ENCODE measurements at regions not wholly inside any gene's neighbourhood (a gene's known extent, or its start where the extent isn't known, plus 50 kb on each side); places are given as distances from the start of the nearest gene placed in this dataset.

DNA sequence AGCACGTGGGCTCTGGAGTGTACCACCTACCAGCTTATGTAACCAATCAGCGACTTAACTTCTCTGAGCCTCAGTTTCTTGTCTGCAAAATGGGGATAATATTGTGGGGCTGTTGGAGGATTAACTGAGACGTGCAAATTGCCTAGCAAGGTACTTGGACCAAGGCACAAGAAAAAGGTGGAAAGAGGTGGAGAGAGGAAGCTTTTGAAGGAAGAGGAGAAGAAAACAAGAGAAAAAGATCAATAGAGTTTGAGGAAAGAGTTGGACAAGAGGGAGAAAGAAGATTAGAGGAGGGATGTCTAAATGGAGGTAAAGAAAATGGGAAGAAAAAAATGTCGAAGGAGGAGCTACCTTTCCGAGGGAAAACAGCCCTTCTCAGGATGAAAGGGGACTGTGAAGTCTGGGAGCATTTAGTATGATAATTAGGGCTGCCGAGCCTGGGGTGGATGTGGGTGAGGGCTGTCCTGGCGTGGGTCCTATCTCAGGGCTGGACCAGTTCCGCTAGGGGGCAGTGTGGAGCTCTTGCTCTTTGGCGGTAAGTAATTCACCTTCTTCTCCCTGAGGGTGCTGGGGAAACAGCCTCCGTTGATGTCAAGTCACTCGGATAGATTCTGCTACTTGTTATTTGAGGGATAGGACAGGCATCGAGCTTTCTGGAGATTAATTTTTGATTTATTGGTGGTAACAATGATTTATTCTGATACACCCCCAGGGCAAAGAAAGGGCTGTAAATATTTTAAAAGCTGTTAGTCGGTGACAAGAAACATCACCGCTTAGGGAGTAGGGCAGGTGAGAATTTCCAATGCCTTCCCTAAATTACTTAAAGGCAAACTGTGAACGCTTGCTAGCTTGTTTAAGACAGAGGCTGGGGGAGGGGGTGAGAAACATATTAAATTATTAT, 79.0 kb upstream of the NFASC start:
- no TSS peak for BruUV-seq (replicated peaks)
- Histone ChIP-seq H3K9ac (ENCODE audit: insufficient read depth, low read depth, low read length) (no peak overlapping the region), H3K4me3 (replicated peaks in 1 of 3; ENCODE audit: insufficient read depth in 1 of 3, low read depth in 2 of 3, low read length in 3 of 3) (no peak overlapping the region), H3K79me2 (ENCODE audit: insufficient read depth, low read length) (no peaks in the 10 kb centered on the region), H3K36me3 (replicated peaks in 1 of 2; ENCODE audit: control insufficient read depth in 1 of 2, insufficient read depth in 2 of 2, low read length in 2 of 2) (no peaks in the 10 kb centered on the region), H3K4me1 (ENCODE audit: insufficient read depth, low read length) (no peaks in the 10 kb centered on the region), H3K27me3 (ENCODE audit: control insufficient read depth in 1 of 2, insufficient read depth in 2 of 2, low read length in 2 of 2) (no peaks in the 10 kb centered on the region; a peak in 1 of 5 replicates), H3K27ac (ENCODE audit: extremely low read length, insufficient read depth, low read length) (no peak overlapping the region), H3K4me2 (ENCODE audit: low read depth, low read length) (no peak overlapping the region), H2AFZ (ENCODE audit: low read length) (no peak overlapping the region), H3K9me3 (ENCODE audit: low read length) (no peaks in the 10 kb centered on the region), H4K20me1 (ENCODE audit: insufficient read depth, low read length) (no peaks in the 10 kb centered on the region)
- CTCF ChIA-PET (ENCODE audit: low intra/inter-chr PET ratio, low total read pairs): interaction anchor here (1.7 kb wide), 1 partner anchor 15 kb away, joined by 5 read pairs; no protein-coding TSS in a partner anchor
- in situ Hi-C loops (cut with HindIII; ENCODE audit: extremely low pct_ligation_motif_present, low pct_unique_long_range_greater_than_20kb): no loop called here
- TF ChIP-seq AKNA (CRISPR knock-in tag; IDR thresholded peaks at IDR 0.05; ENCODE audit: borderline replicate concordance): no peak
- peak; percentile 57 for TF ChIP-seq ZNF629 (CRISPR knock-in tag; conservative IDR thresholded peaks at IDR 0.05)
- TF ChIP-seq, protein P1, sequence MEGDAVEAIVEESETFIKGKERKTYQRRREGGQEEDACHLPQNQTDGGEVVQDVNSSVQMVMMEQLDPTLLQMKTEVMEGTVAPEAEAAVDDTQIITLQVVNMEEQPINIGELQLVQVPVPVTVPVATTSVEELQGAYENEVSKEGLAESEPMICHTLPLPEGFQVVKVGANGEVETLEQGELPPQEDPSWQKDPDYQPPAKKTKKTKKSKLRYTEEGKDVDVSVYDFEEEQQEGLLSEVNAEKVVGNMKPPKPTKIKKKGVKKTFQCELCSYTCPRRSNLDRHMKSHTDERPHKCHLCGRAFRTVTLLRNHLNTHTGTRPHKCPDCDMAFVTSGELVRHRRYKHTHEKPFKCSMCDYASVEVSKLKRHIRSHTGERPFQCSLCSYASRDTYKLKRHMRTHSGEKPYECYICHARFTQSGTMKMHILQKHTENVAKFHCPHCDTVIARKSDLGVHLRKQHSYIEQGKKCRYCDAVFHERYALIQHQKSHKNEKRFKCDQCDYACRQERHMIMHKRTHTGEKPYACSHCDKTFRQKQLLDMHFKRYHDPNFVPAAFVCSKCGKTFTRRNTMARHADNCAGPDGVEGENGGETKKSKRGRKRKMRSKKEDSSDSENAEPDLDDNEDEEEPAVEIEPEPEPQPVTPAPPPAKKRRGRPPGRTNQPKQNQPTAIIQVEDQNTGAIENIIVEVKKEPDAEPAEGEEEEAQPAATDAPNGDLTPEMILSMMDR (CRISPR knock-in tag; IDR thresholded peaks at IDR 0.05): peak; percentile 67
- TF ChIP-seq RAD21 (CRISPR knock-in tag; IDR thresholded peaks at IDR 0.05): 0 out of 2 replicates have a peak, but pooled peaks have one; percentile 8
- TF ChIP-seq MEIS2 (CRISPR knock-in tag; IDR thresholded peaks at IDR 0.05): no peak
- 0 out of 2 replicates have a peak, but pooled peaks have one; percentile 11 for TF ChIP-seq STAG1 (CRISPR knock-in tag; IDR thresholded peaks at IDR 0.05)
- peak; percentile 32 for TF ChIP-seq XRCC5 (optimal IDR thresholded peaks at IDR 0.05; ENCODE audit: low read length)
- FAIRE-seq (peak; percentile 30), ATAC-seq (peak; percentile 90), DNase-seq (ENCODE audit: low spot score) (peak; percentile 24)
- POLR2A ChIA-PET: no interaction called here
- intact Hi-C loops (cut with micrococcal nuclease; ENCODE audit: unreplicated experiment): no loop called here
- WGBS (ENCODE audit: low lambda C conversion rate): 29% methylated on average over 13 of the region's 15 CpGs
